Kidney (tissue), 13 donors: ENCODE measurements at regions not wholly inside any gene's neighbourhood (a gene's known extent, or its start where the extent isn't known, plus 50 kb on each side); places are given as distances from the start of the nearest gene placed in this dataset.

ENCODE experiments used
- DNase-seq, 5 donors: peaks; one replicate each; pipeline ENCODE4 v3.0.0-alpha.2; 2013 to 2020
- FAIRE-seq: peaks from 2 replicates; lab custom pipeline; 2012; peaks lifted over from hg19 to GRCh38; lab: Jason Lieb, UNC
- H3K27ac ChIP-seq, 2 donors: one replicate each; pipeline ENCODE4 v1.7.0; 2013; ENCODE audit warnings: low read depth in 2 of 2, low read length in 2 of 2, inconsistent platforms in 1 of 2
- H3K27me3 ChIP-seq: one replicate; pipeline ENCODE4 v1.7.1; 2013; ENCODE audit warnings: low read length, inconsistent platforms; ENCODE audit not compliant: control insufficient read depth, insufficient read depth
- H3K36me3 ChIP-seq, 3 donors: one replicate each; pipeline versions ENCODE4 v1.7.0 to v1.7.1; 2013; ENCODE audit warnings: low read length in 3 of 3, control low read depth in 1 of 3, inconsistent platforms in 1 of 3; ENCODE audit not compliant: insufficient read depth in 3 of 3, control insufficient read depth in 2 of 3
- H3K4me1 ChIP-seq, 3 donors: one replicate each; pipeline versions ENCODE4 v1.7.0 to v1.7.1; 2013; ENCODE audit warnings: low read length in 3 of 3, inconsistent platforms in 1 of 3, low read depth in 1 of 3; ENCODE audit not compliant: control insufficient read depth in 2 of 3, insufficient read depth in 2 of 3
- H3K4me3 ChIP-seq, 3 donors: one replicate each; pipeline versions ENCODE4 v1.7.0 to v1.8.1; 2013; ENCODE audit warnings: low read length in 3 of 3, control low read depth in 1 of 3, inconsistent platforms in 1 of 3
- H3K9ac ChIP-seq, 3 donors: one replicate each; pipeline versions ENCODE4 v1.7.0 to v1.7.1; 2013; ENCODE audit warnings: low read length in 3 of 3, control low read depth in 1 of 3, inconsistent platforms in 1 of 3
- H3K9me3 ChIP-seq, 3 donors: one replicate each; pipeline versions ENCODE4 v1.7.0 to v1.7.1; 2013; ENCODE audit warnings: low read length in 3 of 3, control low read depth in 1 of 3, inconsistent platforms in 1 of 3; ENCODE audit not compliant: control insufficient read depth in 2 of 3, insufficient read depth in 1 of 3
- CTCF ChIP-seq: IDR thresholded peaks from 3 replicates; pipeline ENCODE4 v1.5.1; 2012; ENCODE audit warnings: mild to moderate bottlenecking, moderate library complexity, borderline replicate concordance; ENCODE audit not compliant: insufficient read depth; ENCODE audit errors: extremely low read depth
- intact Hi-C: fragments of 100-400 bp; cut with DNase I; formaldehyde crosslinking; loops from one replicate; pipeline ENCODE4 v1.11.1; 2022
- donor health status: control.
- donor health status: control.
- donor health status: control.
- donor health status: control.
- donor health status: control.
- donor health status: DM: yes; HTN: yes; CAD: no.
- donor health status: Normal renal cell carcinoma (clear cell type).

GRCh38 chrX:122119361-122119760 lies 1064.7 kb upstream of the GRIA3 start:
- Histone ChIP-seq H3K4me3 (no peak overlapping the region), H3K27me3 (no peaks in the 10 kb centered on the region), H3K9ac (no peak overlapping the region), H3K9me3 (no peaks in the 10 kb centered on the region), H3K4me1 (no peaks in the 10 kb centered on the region), H3K27ac (no peak overlapping the region), H3K36me3 (no peaks in the 10 kb centered on the region)
- TF ChIP-seq CTCF, result no peak
- DNase-seq (no peak), FAIRE-seq (no peak)
- intact Hi-C loops, result no loop called here

GRCh38 chrX:122122274-122122673 lies 1061.8 kb upstream of the GRIA3 start:
- Histone ChIP-seq H3K9me3 (no peaks in the 10 kb centered on the region), H3K9ac (no peak overlapping the region), H3K27ac (no peak overlapping the region), H3K4me1 (no peaks in the 10 kb centered on the region), H3K4me3 (no peak overlapping the region), H3K36me3 (no peaks in the 10 kb centered on the region), H3K27me3 (no peaks in the 10 kb centered on the region)
- TF ChIP-seq CTCF, result no peak
- no peak for DNase-seq
- intact Hi-C loops, result no loop called here
- no peak for FAIRE-seq

GRCh38 chrX:122133478-122133877 lies 1050.6 kb upstream of the GRIA3 start:
- intact Hi-C loops, result no loop called here
- H3K4me1 ChIP-seq, result no peaks in the 10 kb centered on the region
- H3K9me3 ChIP-seq, result no peaks in the 10 kb centered on the region
- no peak for TF ChIP-seq CTCF
- H3K36me3 ChIP-seq, result no peaks in the 10 kb centered on the region
- no peak overlapping the region for H3K9ac ChIP-seq
- no peak for FAIRE-seq
- no peak overlapping the region for H3K4me3 ChIP-seq
- no peak for DNase-seq
- H3K27me3 ChIP-seq, result no peaks in the 10 kb centered on the region
- no peak overlapping the region for H3K27ac ChIP-seq

- intact Hi-C loops, result no loop called here
- DNase-seq (no peak), FAIRE-seq (no peak)
- Histone ChIP-seq H3K9me3 (no peaks in the 10 kb centered on the region), H3K27me3 (no peaks in the 10 kb centered on the region), H3K4me1 (no peaks in the 10 kb centered on the region), H3K27ac (no peak overlapping the region), H3K36me3 (no peaks in the 10 kb centered on the region), H3K4me3 (no peak overlapping the region), H3K9ac (no peak overlapping the region)
- no peak for TF ChIP-seq CTCF
Observed at GRCh38 chrX:122134291-122134690, 1049.8 kb upstream of the GRIA3 start.
